ENCODE measurements at regions not wholly inside any gene's neighbourhood (a gene's known extent, or its start where the extent isn't known, plus 50 kb on each side); places are given as distances from the start of the nearest gene placed in this dataset.
"Not testable (repeated sequence)": the region's sequence is repeated elsewhere in the genome, so short reads cannot be mapped to it uniquely, and the experiment has no call there.

- H4K20me1 ChIP-seq (ENCODE audit: insufficient read depth): no peaks in the 10 kb centered on the region
- peaks cover 3% of the 10 kb centered on the region for H3K9me3 ChIP-seq (ENCODE audit: low read length)
- no peak overlapping the region for H3K27ac ChIP-seq (ENCODE audit: low read length)
- H3F3A ChIP-seq (ENCODE audit: insufficient read depth, low read length, poor library complexity, severe bottlenecking): no peaks in the 10 kb centered on the region
- no peaks in the 10 kb centered on the region for H3K27me3 ChIP-seq (ENCODE audit: insufficient read depth, low read depth, low read length)
- H3K79me2 ChIP-seq (replicated peaks; ENCODE audit: insufficient read depth, low read length): no peaks in the 10 kb centered on the region
- no peak overlapping the region for H3K9ac ChIP-seq (ENCODE audit: low read length)
- H2AFZ ChIP-seq (ENCODE audit: low read depth, low read length): no peak overlapping the region
- H3K4me3 ChIP-seq (ENCODE audit: low read length): no peak overlapping the region
- no peak for TF ChIP-seq REST (IDR thresholded peaks at IDR 0.05; ENCODE audit: borderline replicate concordance)
- no peak for TF ChIP-seq MXI1 (conservative IDR thresholded peaks at IDR 0.05; ENCODE audit: poor library complexity, severe bottlenecking)
- no peak for TF ChIP-seq RAD21 (conservative IDR thresholded peaks at IDR 0.05)
- TF ChIP-seq EP300 (conservative IDR thresholded peaks at IDR 0.05; ENCODE audit: poor library complexity, severe bottlenecking): no peak
- no peak for TF ChIP-seq SMC3 (conservative IDR thresholded peaks at IDR 0.05; ENCODE audit: poor library complexity)
- TF ChIP-seq TAF1 (IDR thresholded peaks at IDR 0.05; ENCODE audit: low read depth): no peak
- TF ChIP-seq POLR2AphosphoS5 (IDR thresholded peaks at IDR 0.05): no peak
- no peak for TF ChIP-seq CTCF (IDR thresholded peaks at IDR 0.05; ENCODE audit: poor library complexity, severe bottlenecking)
- no peak for TF ChIP-seq EZH2 (IDR thresholded peaks at IDR 0.05; ENCODE audit: borderline replicate concordance, insufficient read depth, low read length, poor library complexity, severe bottlenecking)
- no peaks in the 10 kb centered on the region for H3K9me2 ChIP-seq (ENCODE audit: insufficient read depth, low read length)
- no peaks in the 10 kb centered on the region for H3K36me3 ChIP-seq (ENCODE audit: insufficient read depth, low read length)
- H3K4me2 ChIP-seq (ENCODE audit: low read length): no peak overlapping the region
Observed at GRCh38 chr17:27207073-27207513, 86.8 kb upstream of the WSB1 start.

GRCh38 chr17:27208370-27208769, 85.5 kb upstream of the WSB1 start:
- not testable (repeated sequence) for H3K4me2 ChIP-seq (ENCODE audit: low read length); H3K27ac ChIP-seq (ENCODE audit: low read length); H3K4me3 ChIP-seq (ENCODE audit: low read length); H2AFZ ChIP-seq (ENCODE audit: low read depth, low read length); H3K79me2 ChIP-seq (replicated peaks; ENCODE audit: insufficient read depth, low read length); H3K9me2 ChIP-seq (ENCODE audit: insufficient read depth, low read length); H3K27me3 ChIP-seq (ENCODE audit: insufficient read depth, low read depth, low read length); H3F3A ChIP-seq (ENCODE audit: insufficient read depth, low read length, poor library complexity, severe bottlenecking); H3K9me3 ChIP-seq (ENCODE audit: low read length); H4K20me1 ChIP-seq (ENCODE audit: insufficient read depth); H3K36me3 ChIP-seq (ENCODE audit: insufficient read depth, low read length); H3K9ac ChIP-seq (ENCODE audit: low read length)

GRCh38 chr17:27209316-27209715, 84.6 kb upstream of the WSB1 start:
- Histone ChIP-seq H4K20me1 (ENCODE audit: insufficient read depth) (no peaks in the 10 kb centered on the region), H3K9ac (ENCODE audit: low read length) (no peak overlapping the region), H2AFZ (ENCODE audit: low read depth, low read length) (no peak overlapping the region), H3K27ac (ENCODE audit: low read length) (no peak overlapping the region), H3K36me3 (ENCODE audit: insufficient read depth, low read length) (no peaks in the 10 kb centered on the region), H3K27me3 (ENCODE audit: insufficient read depth, low read depth, low read length) (no peaks in the 10 kb centered on the region), H3K9me2 (ENCODE audit: insufficient read depth, low read length) (no peaks in the 10 kb centered on the region), H3K9me3 (ENCODE audit: low read length) (no peaks in the 10 kb centered on the region), H3F3A (ENCODE audit: insufficient read depth, low read length, poor library complexity, severe bottlenecking) (no peaks in the 10 kb centered on the region), H3K79me2 (replicated peaks; ENCODE audit: insufficient read depth, low read length) (no peaks in the 10 kb centered on the region), H3K4me3 (ENCODE audit: low read length) (no peak overlapping the region), H3K4me2 (ENCODE audit: low read length) (no peak overlapping the region)
- no peak for TF ChIP-seq EP300 (conservative IDR thresholded peaks at IDR 0.05; ENCODE audit: poor library complexity, severe bottlenecking)
- TF ChIP-seq RAD21 (conservative IDR thresholded peaks at IDR 0.05): no peak
- TF ChIP-seq REST (IDR thresholded peaks at IDR 0.05; ENCODE audit: borderline replicate concordance): no peak
- no peak for TF ChIP-seq SMC3 (conservative IDR thresholded peaks at IDR 0.05; ENCODE audit: poor library complexity)
- TF ChIP-seq MXI1 (conservative IDR thresholded peaks at IDR 0.05; ENCODE audit: poor library complexity, severe bottlenecking): no peak
- no peak for TF ChIP-seq CTCF (IDR thresholded peaks at IDR 0.05; ENCODE audit: poor library complexity, severe bottlenecking)
- no peak for TF ChIP-seq POLR2AphosphoS5 (IDR thresholded peaks at IDR 0.05)
- no peak for TF ChIP-seq TAF1 (IDR thresholded peaks at IDR 0.05; ENCODE audit: low read depth)
- TF ChIP-seq EZH2 (IDR thresholded peaks at IDR 0.05; ENCODE audit: borderline replicate concordance, insufficient read depth, low read length, poor library complexity, severe bottlenecking): no peak

Data from neural cell (in vitro differentiated cells).